Smooth muscle cell (in vitro differentiated cells): ENCODE measurements at regions not wholly inside any gene's neighbourhood (a gene's known extent, or its start where the extent isn't known, plus 50 kb on each side); places are given as distances from the start of the nearest gene placed in this dataset.

ENCODE experiments used
- DNase-seq: peaks from one replicate; lab custom pipeline; 2025; ENCODE audit not compliant: unreplicated experiment; lab: John Stamatoyannopoulos, UW
- H2AFZ ChIP-seq: fragments of 200-600 bp; sonication (generic); 2 replicates; pipeline ENCODE4 v1.6.0; 2016; ENCODE audit warnings: antibody characterized with exemption, low read depth, mild to moderate bottlenecking
- H3F3A ChIP-seq: fragments of 200-600 bp; sonication (generic); 2 replicates; pipeline ENCODE4 v1.6.0; 2017; ENCODE audit warnings: antibody characterized with exemption, low read depth
- H3K27ac ChIP-seq: fragments of 200-600 bp; sonication (generic); 2 replicates; pipeline ENCODE4 v1.5.1; 2016; ENCODE audit warnings: low read depth, mild to moderate bottlenecking
- H3K27me3 ChIP-seq: fragments of 200-600 bp; sonication (generic); 2 replicates; pipeline ENCODE4 v1.6.1; 2016; ENCODE audit warnings: low read depth, mild to moderate bottlenecking
- H3K36me3 ChIP-seq: fragments of 200-600 bp; sonication (generic); 2 replicates; pipeline ENCODE4 v1.5.1; 2016; ENCODE audit warnings: low read depth
- H3K4me1 ChIP-seq: fragments of 200-600 bp; sonication (generic); 2 replicates; pipeline ENCODE4 v1.5.1; 2016; ENCODE audit warnings: low read depth
- H3K4me2 ChIP-seq: fragments of 200-600 bp; sonication (generic); 2 replicates; pipeline ENCODE4 v1.6.0; 2016; ENCODE audit warnings: mild to moderate bottlenecking
- H3K4me3 ChIP-seq: fragments of 200-600 bp; sonication (generic); 2 replicates; pipeline ENCODE4 v1.5.1; 2016; ENCODE audit warnings: mild to moderate bottlenecking
- H3K79me2 ChIP-seq: fragments of 200-600 bp; sonication (generic); 2 replicates; pipeline ENCODE4 v1.6.0; 2016; ENCODE audit warnings: low read depth, mild to moderate bottlenecking
- H3K9ac ChIP-seq: fragments of 200-600 bp; sonication (generic); 2 replicates; pipeline ENCODE4 v1.6.0; 2016; ENCODE audit warnings: low read depth
- H3K9me3 ChIP-seq: fragments of 200-600 bp; sonication (generic); replicated peaks from 2 replicates; pipeline ENCODE4 v1.5.1; 2016; ENCODE audit warnings: low read depth
- H4K20me1 ChIP-seq: fragments of 200-600 bp; sonication (generic); 2 replicates; pipeline ENCODE4 v1.6.0; 2016; ENCODE audit warnings: low read depth
- CTCF ChIP-seq: fragments of 200-600 bp; sonication (generic); IDR thresholded peaks from 2 replicates; pipeline ENCODE4 v1.5.1; 2017; ENCODE audit warnings: borderline replicate concordance, mild to moderate bottlenecking, antibody characterized with exemption; ENCODE audit not compliant: insufficient read depth, poor library complexity, severe bottlenecking
- WGBS: methylation state at CpG from one replicate; pipeline ENCODE4 v1.1.7; 2016; ENCODE audit warnings: low lambda C conversion rate; 5-methylcytosine and 5-hydroxymethylcytosine counted together

GRCh38 chr5:68748101-68748500 lies 345.7 kb upstream of the SLC30A5 start:
- no peak for DNase-seq
- no peak overlapping the region for H3K4me2 ChIP-seq
- TF ChIP-seq CTCF, result no peak
- WGBS, result 73% methylated on average over 3 of the region's 3 CpGs
- no peaks in the 10 kb centered on the region for H3K27me3 ChIP-seq
- H3K27ac ChIP-seq, result no peak overlapping the region
- H2AFZ ChIP-seq, result no peak overlapping the region
- H4K20me1 ChIP-seq, result no peaks in the 10 kb centered on the region
- H3K4me1 ChIP-seq, result no peaks in the 10 kb centered on the region
- no peak overlapping the region for H3K9ac ChIP-seq
- no peaks in the 10 kb centered on the region for H3K79me2 ChIP-seq
- H3K4me3 ChIP-seq, result no peak overlapping the region
- no peaks in the 10 kb centered on the region for H3K36me3 ChIP-seq
- no peaks in the 10 kb centered on the region for H3F3A ChIP-seq
- H3K9me3 ChIP-seq, result no peaks in the 10 kb centered on the region

DNA sequence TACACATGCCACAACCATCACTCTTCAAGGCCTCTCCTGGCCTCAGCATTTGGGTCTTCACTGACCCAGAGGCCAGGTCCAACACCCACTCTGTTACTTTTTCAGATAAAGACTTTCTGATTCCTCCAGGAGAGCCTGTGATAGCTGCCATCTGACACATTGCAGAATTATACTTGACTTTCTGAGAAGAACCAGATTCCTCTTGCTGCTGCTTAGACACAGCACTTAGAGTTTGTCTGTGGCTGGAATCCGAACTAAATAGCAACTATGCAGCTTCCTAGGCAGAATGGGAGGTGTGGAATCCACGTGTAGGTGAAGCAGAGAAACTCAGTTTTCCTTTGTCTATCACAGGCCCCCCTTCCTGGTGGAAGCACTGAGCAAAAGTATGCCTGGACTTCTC lies 344.7 kb upstream of the SLC30A5 start:
- Histone ChIP-seq H3F3A (no peaks in the 10 kb centered on the region), H3K27ac (no peak overlapping the region), H4K20me1 (no peaks in the 10 kb centered on the region), H3K4me2 (no peak overlapping the region), H2AFZ (no peak overlapping the region), H3K9ac (no peak overlapping the region), H3K27me3 (no peaks in the 10 kb centered on the region), H3K9me3 (no peaks in the 10 kb centered on the region), H3K4me1 (no peaks in the 10 kb centered on the region), H3K4me3 (no peak overlapping the region), H3K36me3 (no peaks in the 10 kb centered on the region), H3K79me2 (no peaks in the 10 kb centered on the region)
- no peak for TF ChIP-seq CTCF
- DNase-seq, result no peak
- 50% methylated on average over 2 of the region's 2 CpGs for WGBS

GRCh38 chr5:68749631-68750030 lies 344.2 kb upstream of the SLC30A5 start:
- DNase-seq, result no peak
- Histone ChIP-seq H3K4me3 (no peak overlapping the region), H4K20me1 (no peaks in the 10 kb centered on the region), H3K9ac (no peak overlapping the region), H3K9me3 (no peaks in the 10 kb centered on the region), H3K27me3 (no peaks in the 10 kb centered on the region), H3K79me2 (no peaks in the 10 kb centered on the region), H3K4me1 (no peaks in the 10 kb centered on the region), H3K36me3 (no peaks in the 10 kb centered on the region), H3K4me2 (no peak overlapping the region), H3F3A (no peaks in the 10 kb centered on the region), H3K27ac (no peak overlapping the region), H2AFZ (no peak overlapping the region)
- WGBS, result 70% methylated on average over 4 of the region's 4 CpGs
- TF ChIP-seq CTCF, result no peak

- H3K27ac ChIP-seq, result no peak overlapping the region
- WGBS, result 96% methylated on average over 3 of the region's 3 CpGs
- H4K20me1 ChIP-seq, result no peaks in the 10 kb centered on the region
- no peak overlapping the region for H2AFZ ChIP-seq
- no peak for TF ChIP-seq CTCF
- H3K9ac ChIP-seq, result no peak overlapping the region
- no peak overlapping the region for H3K4me2 ChIP-seq
- H3K9me3 ChIP-seq, result no peaks in the 10 kb centered on the region
- no peaks in the 10 kb centered on the region for H3F3A ChIP-seq
- no peaks in the 10 kb centered on the region for H3K36me3 ChIP-seq
- peaks cover 7% of the 10 kb centered on the region for H3K27me3 ChIP-seq
- no peaks in the 10 kb centered on the region for H3K4me1 ChIP-seq
- H3K4me3 ChIP-seq, result no peak overlapping the region
- DNase-seq, result no peak
- H3K79me2 ChIP-seq, result no peaks in the 10 kb centered on the region
Observed at GRCh38 chr5:68751661-68752060, 342.2 kb upstream of the SLC30A5 start.
